Jurkat, Clone E6-1 (cell line): ENCODE measurements at regions not wholly inside any gene's neighbourhood (a gene's known extent, or its start where the extent isn't known, plus 50 kb on each side); places are given as distances from the start of the nearest gene placed in this dataset.

Source experiments
- DNase-seq: peaks from one replicate; pipeline ENCODE4 v3.0.0-alpha.2; 2011; ENCODE audit warnings: low read depth, low spot score
- H3K4me3 ChIP-seq: 2 replicates; pipeline ENCODE4 v1.5.1; 2011; ENCODE audit warnings: mild to moderate bottlenecking, low read length, control low read depth, moderate library complexity

- H3K4me3 ChIP-seq: no peak overlapping the region
- DNase-seq: no peak
These were observed 54.7 kb upstream of the ZNF423 start for GRCh38 chr16:49910541-49911071.

GRCh38 chr16:49911430-49911829 lies 55.5 kb upstream of the ZNF423 start:
- no peak for DNase-seq
- H3K4me3 ChIP-seq: no peak overlapping the region

GRCh38 chr16:49912721-49913120 lies 56.8 kb upstream of the ZNF423 start:
- no peak overlapping the region for H3K4me3 ChIP-seq

GRCh38 chr16:49913720-49914119 lies 57.8 kb upstream of the ZNF423 start:
- DNase-seq: no peak
- H3K4me3 ChIP-seq: no peak overlapping the region

More at GRCh38 chr16:49912721-49913120, 56.8 kb upstream of the ZNF423 start:
- no peak for DNase-seq

GRCh38 chr16:49914657-49915056 lies 58.7 kb upstream of the ZNF423 start:
- H3K4me3 ChIP-seq: no peak overlapping the region
- no peak for DNase-seq

GRCh38 chr16:49918257-49918656 lies 62.3 kb upstream of the ZNF423 start:
- no peak for DNase-seq
- H3K4me3 ChIP-seq: no peak overlapping the region

GRCh38 chr16:49919327-49919726 lies 63.4 kb upstream of the ZNF423 start:
- H3K4me3 ChIP-seq: no peak overlapping the region
- DNase-seq: no peak

- no peak for DNase-seq
- no peak overlapping the region for H3K4me3 ChIP-seq
These were observed 64.5 kb upstream of the ZNF423 start for GRCh38 chr16:49920397-49920796.

- H3K4me3 ChIP-seq: no peak overlapping the region
- no peak for DNase-seq
These were observed 65.2 kb upstream of the ZNF423 start for GRCh38 chr16:49921106-49921505.

- peak; percentile 32 for DNase-seq
- H3K4me3 ChIP-seq: no peak overlapping the region
These were observed 66.0 kb upstream of the ZNF423 start for GRCh38 chr16:49921791-49922456.

- H3K4me3 ChIP-seq: no peak overlapping the region
- no peak for DNase-seq
These were observed 67.5 kb upstream of the ZNF423 start for GRCh38 chr16:49923411-49923810.

- H3K4me3 ChIP-seq: no peak overlapping the region
- DNase-seq: peak; percentile 24
These were observed 68.2 kb upstream of the ZNF423 start for GRCh38 chr16:49924078-49924477.

- no peak overlapping the region for H3K4me3 ChIP-seq
- DNase-seq: no peak
These were observed 71.0 kb upstream of the ZNF423 start for GRCh38 chr16:49926941-49927340.

GRCh38 chr16:49928176-49929041 lies 72.5 kb upstream of the ZNF423 start:
- H3K4me3 ChIP-seq: no peak overlapping the region

GRCh38 chr16:49929626-49930025 lies 73.7 kb upstream of the ZNF423 start:
- DNase-seq: no peak
- no peak overlapping the region for H3K4me3 ChIP-seq

More at GRCh38 chr16:49928176-49929041, 72.5 kb upstream of the ZNF423 start:
- DNase-seq: no peak

GRCh38 chr16:49930841-49931240 lies 74.9 kb upstream of the ZNF423 start:
- DNase-seq: no peak
- H3K4me3 ChIP-seq: no peak overlapping the region

GRCh38 chr16:49931266-49931665 lies 75.4 kb upstream of the ZNF423 start:
- DNase-seq: no peak
- no peak overlapping the region for H3K4me3 ChIP-seq

GRCh38 chr16:49931916-49932315 lies 76.0 kb upstream of the ZNF423 start:
- no peak for DNase-seq
- no peak overlapping the region for H3K4me3 ChIP-seq

GRCh38 chr16:49932434-49932833 lies 76.5 kb upstream of the ZNF423 start:
- DNase-seq: no peak
- no peak overlapping the region for H3K4me3 ChIP-seq

- DNase-seq: no peak
- no peak overlapping the region for H3K4me3 ChIP-seq
These were observed 77.0 kb upstream of the ZNF423 start for GRCh38 chr16:49932946-49933345.
